Fibroblast of lung (primary cell): ENCODE measurements at regions not wholly inside any gene's neighbourhood (a gene's known extent, or its start where the extent isn't known, plus 50 kb on each side); places are given as distances from the start of the nearest gene placed in this dataset.

Source experiments
- DNase-seq, 2 donors: peaks; one replicate each; pipeline versions ENCODE4 v3.0.0 to v3.0.0-alpha.2; 2010; ENCODE audit warnings: low read depth in 2 of 2
- H2AFZ ChIP-seq: 2 replicates; pipeline ENCODE4 v1.5.1; 2012; ENCODE audit warnings: low read length, control low read depth, inconsistent platforms
- H3K27ac ChIP-seq: 2 replicates; pipeline ENCODE4 v1.5.1; 2011; ENCODE audit warnings: low read length, control low read depth; ENCODE audit not compliant: insufficient read depth
- H3K27me3 ChIP-seq: 2 replicates; pipeline ENCODE4 v1.5.1; 2011; ENCODE audit warnings: mild to moderate bottlenecking, low read length; ENCODE audit not compliant: control insufficient read depth, insufficient read depth
- H3K36me3 ChIP-seq: 2 replicates; pipeline ENCODE4 v1.5.1; 2011; ENCODE audit warnings: low read length; ENCODE audit not compliant: control insufficient read depth, insufficient read depth
- H3K4me1 ChIP-seq: 2 replicates; pipeline ENCODE4 v1.5.1; 2011; ENCODE audit warnings: low read length; ENCODE audit not compliant: control insufficient read depth, insufficient read depth; ENCODE audit errors: extremely low read depth
- H3K4me2 ChIP-seq: 2 replicates; pipeline ENCODE4 v1.5.1; 2011; ENCODE audit warnings: low read length, control low read depth; ENCODE audit not compliant: insufficient read depth; ENCODE audit errors: extremely low read depth
- H3K4me3 ChIP-seq, 4 experiments: fragments of 200-600 bp in 1 of 4; sonication (generic) in 1 of 4; replicated peaks in 1 of 4; 2 replicates each; pipeline ENCODE4 v1.5.1; 2011 to 2016; ENCODE audit warnings: low read length in 4 of 4, low read depth in 3 of 4, mild to moderate bottlenecking in 3 of 4, control low read depth in 2 of 4, inconsistent platforms in 1 of 4, mixed read lengths in 1 of 4; ENCODE audit not compliant: insufficient read depth in 1 of 4; ENCODE audit errors: control extremely low read depth in 1 of 4
- H3K79me2 ChIP-seq: 2 replicates; pipeline ENCODE4 v1.5.1; 2012; ENCODE audit warnings: mild to moderate bottlenecking, low read length, inconsistent platforms; ENCODE audit not compliant: control insufficient read depth, insufficient read depth
- H3K9ac ChIP-seq: 2 replicates; pipeline ENCODE4 v1.5.1; 2011; ENCODE audit warnings: mild to moderate bottlenecking, low read length, control low read depth; ENCODE audit not compliant: insufficient read depth
- H3K9me3 ChIP-seq: 2 replicates; pipeline ENCODE4 v1.5.1; 2012; ENCODE audit warnings: low read depth, low read length; ENCODE audit not compliant: control insufficient read depth, insufficient read depth
- H4K20me1 ChIP-seq: 2 replicates; pipeline ENCODE4 v1.5.1; 2011; ENCODE audit warnings: low read length; ENCODE audit not compliant: control insufficient read depth, insufficient read depth; ENCODE audit errors: extremely low read depth
- CTCF ChIP-seq, 2 donors: IDR thresholded peaks in 1 of 2; conservative IDR thresholded peaks in 1 of 2; 1 replicate in 1 of 2; 2 replicates in 1 of 2; pipeline ENCODE4 v1.5.1; 2011 to 2012; ENCODE audit warnings: low read length in 2 of 2, control low read depth in 1 of 2, inconsistent platforms in 1 of 2, low read depth in 1 of 2, mild to moderate bottlenecking in 1 of 2
- EZH2 ChIP-seq: IDR thresholded peaks from 2 replicates; pipeline ENCODE4 v1.5.1; 2012; ENCODE audit warnings: low read length, control low read depth, mild to moderate bottlenecking; ENCODE audit errors: missing control alignments

DNA sequence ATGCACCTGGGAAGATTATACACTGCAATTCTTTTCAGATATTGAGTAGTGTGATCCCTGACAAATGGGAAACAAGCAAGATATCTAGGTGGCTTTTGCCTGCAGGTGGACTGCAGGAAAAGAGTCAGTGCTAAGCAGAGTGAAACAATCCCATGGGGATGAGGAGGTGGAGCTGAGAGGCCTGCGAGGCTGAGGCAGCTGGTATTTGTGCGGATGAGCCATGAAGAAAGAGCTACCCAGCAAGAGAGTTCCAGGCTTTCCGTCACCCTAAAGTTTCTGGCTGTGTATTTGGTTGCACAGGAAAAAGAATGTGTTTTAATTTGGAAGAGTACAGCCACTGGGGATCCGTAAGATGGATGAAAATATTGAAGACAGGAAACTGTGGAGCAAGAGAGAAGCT is 714.1 kb upstream of the COBL start:
- no peaks in the 10 kb centered on the region for H3K4me1 ChIP-seq
- no peaks in the 10 kb centered on the region for H3K9me3 ChIP-seq
- H3K27me3 ChIP-seq, result no peaks in the 10 kb centered on the region
- no peaks in the 10 kb centered on the region for H3K79me2 ChIP-seq
- no peaks in the 10 kb centered on the region for H4K20me1 ChIP-seq
- no peaks in the 10 kb centered on the region for H3K36me3 ChIP-seq
- H2AFZ ChIP-seq, result no peak overlapping the region
- H3K27ac ChIP-seq, result no peak overlapping the region
- no peak overlapping the region for H3K4me2 ChIP-seq
- no peak for DNase-seq
- TF ChIP-seq CTCF (conservative IDR thresholded peaks at IDR 0.05 in 1 of 2, IDR thresholded peaks at IDR 0.05 in 1 of 2; ENCODE audit: low read depth in 1 of 2, low read length in 2 of 2) (no peak), EZH2 (no peak)
- no peak overlapping the region for H3K9ac ChIP-seq
- H3K4me3 ChIP-seq, result no peak overlapping the region

- Histone ChIP-seq H3K36me3 (no peaks in the 10 kb centered on the region), H4K20me1 (no peaks in the 10 kb centered on the region), H3K9me3 (no peaks in the 10 kb centered on the region), H3K4me1 (no peaks in the 10 kb centered on the region), H2AFZ (no peak overlapping the region), H3K4me2 (no peak overlapping the region), H3K4me3 (no peak overlapping the region), H3K9ac (no peak overlapping the region), H3K79me2 (no peaks in the 10 kb centered on the region), H3K27ac (no peak overlapping the region), H3K27me3 (no peaks in the 10 kb centered on the region)
- DNase-seq, result no peak
- TF ChIP-seq CTCF (conservative IDR thresholded peaks at IDR 0.05 in 1 of 2, IDR thresholded peaks at IDR 0.05 in 1 of 2; ENCODE audit: low read depth in 1 of 2, low read length in 2 of 2), result no peak
- TF ChIP-seq EZH2, result no peak
Observed at GRCh38 chr7:52026140-52026539, 709.5 kb upstream of the COBL start.

GRCh38 chr7:52021343-52021742 is 704.7 kb upstream of the COBL start:
- Histone ChIP-seq H3K9ac (no peak overlapping the region), H3K27ac (no peak overlapping the region), H3K4me2 (no peak overlapping the region), H3K27me3 (no peaks in the 10 kb centered on the region), H3K36me3 (no peaks in the 10 kb centered on the region), H3K79me2 (no peaks in the 10 kb centered on the region), H3K9me3 (no peaks in the 10 kb centered on the region), H4K20me1 (no peaks in the 10 kb centered on the region), H3K4me3 (no peak overlapping the region), H2AFZ (no peak overlapping the region), H3K4me1 (no peaks in the 10 kb centered on the region)
- TF ChIP-seq CTCF (conservative IDR thresholded peaks at IDR 0.05 in 1 of 2, IDR thresholded peaks at IDR 0.05 in 1 of 2; ENCODE audit: low read depth in 1 of 2, low read length in 2 of 2), result no peak
- TF ChIP-seq EZH2, result no peak
- DNase-seq, result no peak
